ENCODE measurements at regions not wholly inside any gene's neighbourhood (a gene's known extent, or its start where the extent isn't known, plus 50 kb on each side); places are given as distances from the start of the nearest gene placed in this dataset.

GRCh38 chr12:92547420-92547819 is 155.4 kb upstream of the PLEKHG7 start:
- TF ChIP-seq CTCF (conservative IDR thresholded peaks at IDR 0.05; ENCODE audit: low read depth, low read length): no peak
- no peak for TF ChIP-seq EZH2 (IDR thresholded peaks at IDR 0.05; ENCODE audit: low read length, unreplicated experiment)
- no peak for TF ChIP-seq EZH2phosphoT487 (IDR thresholded peaks at IDR 0.05; ENCODE audit: borderline replicate concordance, low read length)
